Smooth muscle cell (in vitro differentiated cells): ENCODE measurements at regions not wholly inside any gene's neighbourhood (a gene's known extent, or its start where the extent isn't known, plus 50 kb on each side); places are given as distances from the start of the nearest gene placed in this dataset.
"Not testable (repeated sequence)": the region's sequence is repeated elsewhere in the genome, so short reads cannot be mapped to it uniquely, and the experiment has no call there.

Source experiments
- DNase-seq: peaks from one replicate; lab custom pipeline; 2025; ENCODE audit not compliant: unreplicated experiment; lab: John Stamatoyannopoulos, UW
- H2AFZ ChIP-seq: fragments of 200-600 bp; sonication (generic); 2 replicates; pipeline ENCODE4 v1.6.0; 2016; ENCODE audit warnings: antibody characterized with exemption, low read depth, mild to moderate bottlenecking
- H3F3A ChIP-seq: fragments of 200-600 bp; sonication (generic); 2 replicates; pipeline ENCODE4 v1.6.0; 2017; ENCODE audit warnings: antibody characterized with exemption, low read depth
- H3K27ac ChIP-seq: fragments of 200-600 bp; sonication (generic); 2 replicates; pipeline ENCODE4 v1.5.1; 2016; ENCODE audit warnings: low read depth, mild to moderate bottlenecking
- H3K27me3 ChIP-seq: fragments of 200-600 bp; sonication (generic); 2 replicates; pipeline ENCODE4 v1.6.1; 2016; ENCODE audit warnings: low read depth, mild to moderate bottlenecking
- H3K36me3 ChIP-seq: fragments of 200-600 bp; sonication (generic); 2 replicates; pipeline ENCODE4 v1.5.1; 2016; ENCODE audit warnings: low read depth
- H3K4me1 ChIP-seq: fragments of 200-600 bp; sonication (generic); 2 replicates; pipeline ENCODE4 v1.5.1; 2016; ENCODE audit warnings: low read depth
- H3K4me2 ChIP-seq: fragments of 200-600 bp; sonication (generic); 2 replicates; pipeline ENCODE4 v1.6.0; 2016; ENCODE audit warnings: mild to moderate bottlenecking
- H3K4me3 ChIP-seq: fragments of 200-600 bp; sonication (generic); 2 replicates; pipeline ENCODE4 v1.5.1; 2016; ENCODE audit warnings: mild to moderate bottlenecking
- H3K79me2 ChIP-seq: fragments of 200-600 bp; sonication (generic); 2 replicates; pipeline ENCODE4 v1.6.0; 2016; ENCODE audit warnings: low read depth, mild to moderate bottlenecking
- H3K9ac ChIP-seq: fragments of 200-600 bp; sonication (generic); 2 replicates; pipeline ENCODE4 v1.6.0; 2016; ENCODE audit warnings: low read depth
- H3K9me3 ChIP-seq: fragments of 200-600 bp; sonication (generic); replicated peaks from 2 replicates; pipeline ENCODE4 v1.5.1; 2016; ENCODE audit warnings: low read depth
- H4K20me1 ChIP-seq: fragments of 200-600 bp; sonication (generic); 2 replicates; pipeline ENCODE4 v1.6.0; 2016; ENCODE audit warnings: low read depth
- CTCF ChIP-seq: fragments of 200-600 bp; sonication (generic); IDR thresholded peaks from 2 replicates; pipeline ENCODE4 v1.5.1; 2017; ENCODE audit warnings: borderline replicate concordance, mild to moderate bottlenecking, antibody characterized with exemption; ENCODE audit not compliant: insufficient read depth, poor library complexity, severe bottlenecking
- WGBS: methylation state at CpG from one replicate; pipeline ENCODE4 v1.1.7; 2016; ENCODE audit warnings: low lambda C conversion rate; 5-methylcytosine and 5-hydroxymethylcytosine counted together

GRCh38 chr22:34829485-34829884 is 236.5 kb upstream of the ISX start:
- H3K9me3 ChIP-seq: no peaks in the 10 kb centered on the region
- no peaks in the 10 kb centered on the region for H3K36me3 ChIP-seq
- DNase-seq: no peak
- 97% methylated on average over 3 of the region's 3 CpGs for WGBS
- no peak overlapping the region for H3K9ac ChIP-seq
- no peak overlapping the region for H3K4me2 ChIP-seq
- no peak overlapping the region for H3K27ac ChIP-seq
- H3K27me3 ChIP-seq: no peaks in the 10 kb centered on the region
- no peak overlapping the region for H3K4me3 ChIP-seq
- H3K4me1 ChIP-seq: peaks cover 6% of the 10 kb centered on the region
- H3F3A ChIP-seq: no peaks in the 10 kb centered on the region
- no peaks in the 10 kb centered on the region for H4K20me1 ChIP-seq
- no peak overlapping the region for H2AFZ ChIP-seq
- TF ChIP-seq CTCF: no peak
- H3K79me2 ChIP-seq: no peaks in the 10 kb centered on the region

GRCh38 chr22:34834059-34834458 is 231.9 kb upstream of the ISX start:
- no peak overlapping the region for H2AFZ ChIP-seq
- H3K9me3 ChIP-seq: no peaks in the 10 kb centered on the region
- 75% methylated on average over 4 of the region's 4 CpGs for WGBS
- H3K27ac ChIP-seq: no peak overlapping the region
- H3K79me2 ChIP-seq: no peaks in the 10 kb centered on the region
- no peak overlapping the region for H3K9ac ChIP-seq
- H4K20me1 ChIP-seq: no peaks in the 10 kb centered on the region
- peaks cover 7% of the 10 kb centered on the region for H3K4me1 ChIP-seq
- TF ChIP-seq CTCF: no peak
- no peaks in the 10 kb centered on the region for H3K36me3 ChIP-seq
- no peak overlapping the region for H3K4me3 ChIP-seq
- H3K27me3 ChIP-seq: no peaks in the 10 kb centered on the region
- no peak overlapping the region for H3K4me2 ChIP-seq
- no peak for DNase-seq
- no peaks in the 10 kb centered on the region for H3F3A ChIP-seq

DNA sequence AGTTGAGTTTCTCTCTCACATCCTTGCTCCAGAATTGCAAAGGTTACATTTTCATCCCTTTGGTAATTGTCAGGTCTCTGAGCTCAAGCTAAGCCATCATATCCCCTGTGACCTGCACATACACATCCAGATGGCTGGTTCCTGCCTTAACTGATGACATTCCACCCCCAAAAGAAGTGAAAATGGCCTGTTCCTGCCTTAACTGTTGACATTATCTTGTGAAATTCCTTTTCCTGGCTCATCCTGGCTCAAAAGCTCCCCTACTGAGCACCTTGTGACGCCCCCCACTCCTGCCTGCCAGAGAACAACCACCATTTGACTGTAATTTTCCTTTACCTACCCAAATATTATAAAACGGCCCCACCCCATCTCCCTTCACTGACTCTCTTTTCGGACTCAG is 231.4 kb upstream of the ISX start:
- not testable (repeated sequence) for H3K36me3 ChIP-seq, H3K79me2 ChIP-seq, H3K27ac ChIP-seq, H2AFZ ChIP-seq, H3K27me3 ChIP-seq, H3K4me2 ChIP-seq, DNase-seq, H3K4me1 ChIP-seq, H3K9ac ChIP-seq, H3K9me3 ChIP-seq, H3F3A ChIP-seq, H4K20me1 ChIP-seq, H3K4me3 ChIP-seq
- 86% methylated on average over 3 of the region's 3 CpGs for WGBS

DNA sequence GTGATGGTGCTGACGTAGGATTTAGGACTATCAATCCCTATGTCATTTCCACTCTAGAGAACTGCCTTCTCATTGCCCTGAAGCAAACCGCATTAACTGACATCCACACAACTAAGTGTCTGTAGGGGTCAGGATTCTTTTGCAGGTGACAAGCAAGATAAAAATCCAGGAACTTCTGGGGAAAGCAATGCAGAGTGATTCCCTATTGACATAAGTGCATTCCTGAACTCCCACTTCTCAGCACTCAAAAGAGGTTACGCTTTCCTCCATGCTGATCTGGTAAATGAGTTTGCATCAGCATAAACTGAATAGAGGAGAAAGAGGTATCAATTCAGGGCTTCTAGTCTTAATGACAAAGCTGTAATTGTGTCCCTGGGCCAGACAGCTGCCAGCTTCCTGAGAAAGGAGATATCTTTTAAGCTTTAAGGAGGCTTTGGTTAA is 224.6 kb upstream of the ISX start:
- Histone ChIP-seq H3K9me3 (no peaks in the 10 kb centered on the region), H3K27me3 (no peaks in the 10 kb centered on the region), H3K79me2 (no peaks in the 10 kb centered on the region), H2AFZ (no peak overlapping the region), H4K20me1 (no peaks in the 10 kb centered on the region), H3K4me3 (no peak overlapping the region), H3K9ac (peak overlapping the region; percentile 65), H3K27ac (peak overlapping the region; percentile 86), H3K36me3 (no peaks in the 10 kb centered on the region), H3F3A (peaks cover 14% of the 10 kb centered on the region), H3K4me2 (peak overlapping the region; percentile 62), H3K4me1 (peaks cover 24% of the 10 kb centered on the region)
- no peak for TF ChIP-seq CTCF
- 5% methylated on average over 3 of the region's 3 CpGs for WGBS
- DNase-seq: no peak
